HFF-Myc (cell line): ENCODE measurements at regions not wholly inside any gene's neighbourhood (a gene's known extent, or its start where the extent isn't known, plus 50 kb on each side); places are given as distances from the start of the nearest gene placed in this dataset.

Source experiments
- DNase-seq: peaks from one replicate; pipeline ENCODE4 v3.0.0-alpha.2; 2011; ENCODE audit warnings: low read depth; ENCODE audit errors: extremely low read depth
- H3K4me3 ChIP-seq: replicated peaks from 2 replicates; pipeline ENCODE4 v1.5.1; 2011; ENCODE audit warnings: low read depth, mild to moderate bottlenecking, control low read depth, low read length
- TF ChIP-seq, protein P1 (sequence below): IDR thresholded peaks from 2 replicates; pipeline ENCODE4 v1.5.1; 2012; ENCODE audit warnings: mild to moderate bottlenecking, low read depth, low read length, control low read depth; ENCODE audit errors: missing control alignments

- TF ChIP-seq, protein P1, sequence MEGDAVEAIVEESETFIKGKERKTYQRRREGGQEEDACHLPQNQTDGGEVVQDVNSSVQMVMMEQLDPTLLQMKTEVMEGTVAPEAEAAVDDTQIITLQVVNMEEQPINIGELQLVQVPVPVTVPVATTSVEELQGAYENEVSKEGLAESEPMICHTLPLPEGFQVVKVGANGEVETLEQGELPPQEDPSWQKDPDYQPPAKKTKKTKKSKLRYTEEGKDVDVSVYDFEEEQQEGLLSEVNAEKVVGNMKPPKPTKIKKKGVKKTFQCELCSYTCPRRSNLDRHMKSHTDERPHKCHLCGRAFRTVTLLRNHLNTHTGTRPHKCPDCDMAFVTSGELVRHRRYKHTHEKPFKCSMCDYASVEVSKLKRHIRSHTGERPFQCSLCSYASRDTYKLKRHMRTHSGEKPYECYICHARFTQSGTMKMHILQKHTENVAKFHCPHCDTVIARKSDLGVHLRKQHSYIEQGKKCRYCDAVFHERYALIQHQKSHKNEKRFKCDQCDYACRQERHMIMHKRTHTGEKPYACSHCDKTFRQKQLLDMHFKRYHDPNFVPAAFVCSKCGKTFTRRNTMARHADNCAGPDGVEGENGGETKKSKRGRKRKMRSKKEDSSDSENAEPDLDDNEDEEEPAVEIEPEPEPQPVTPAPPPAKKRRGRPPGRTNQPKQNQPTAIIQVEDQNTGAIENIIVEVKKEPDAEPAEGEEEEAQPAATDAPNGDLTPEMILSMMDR: no peak
- no peak for DNase-seq
- H3K4me3 ChIP-seq: no peak overlapping the region
Measured at GRCh38 chr4:100649417-100649816, 131.6 kb upstream of the EMCN start.

DNA sequence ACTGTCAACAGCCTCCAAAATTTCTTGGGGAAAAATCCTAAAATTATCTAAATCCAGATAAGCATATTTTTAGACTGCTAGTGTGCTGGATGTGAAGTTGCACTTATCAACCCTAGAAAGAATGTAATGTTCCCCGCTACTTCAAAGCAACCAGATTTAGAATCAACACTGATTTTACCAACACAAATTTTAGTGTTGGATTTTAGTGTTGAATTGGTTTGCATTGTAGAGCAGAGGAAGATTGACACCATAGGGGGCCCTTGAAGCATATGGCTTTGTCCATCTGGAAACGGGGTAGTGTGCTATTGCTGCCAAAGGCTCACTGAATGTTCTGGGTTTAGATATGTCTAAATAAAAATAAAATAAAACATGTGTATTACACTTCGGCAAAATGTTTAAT is 126.3 kb upstream of the EMCN start:
- no peak for DNase-seq
- TF ChIP-seq, protein P1: no peak
- H3K4me3 ChIP-seq: no peak overlapping the region

GRCh38 chr4:100641336-100641735 is 123.5 kb upstream of the EMCN start:
- DNase-seq: no peak
- H3K4me3 ChIP-seq: no peak overlapping the region

GRCh38 chr4:100635899-100636298 is 118.1 kb upstream of the EMCN start:
- H3K4me3 ChIP-seq: no peak overlapping the region
- DNase-seq: no peak
- TF ChIP-seq, protein P1: no peak

More at GRCh38 chr4:100641336-100641735, 123.5 kb upstream of the EMCN start:
- TF ChIP-seq, protein P1: no peak

DNA sequence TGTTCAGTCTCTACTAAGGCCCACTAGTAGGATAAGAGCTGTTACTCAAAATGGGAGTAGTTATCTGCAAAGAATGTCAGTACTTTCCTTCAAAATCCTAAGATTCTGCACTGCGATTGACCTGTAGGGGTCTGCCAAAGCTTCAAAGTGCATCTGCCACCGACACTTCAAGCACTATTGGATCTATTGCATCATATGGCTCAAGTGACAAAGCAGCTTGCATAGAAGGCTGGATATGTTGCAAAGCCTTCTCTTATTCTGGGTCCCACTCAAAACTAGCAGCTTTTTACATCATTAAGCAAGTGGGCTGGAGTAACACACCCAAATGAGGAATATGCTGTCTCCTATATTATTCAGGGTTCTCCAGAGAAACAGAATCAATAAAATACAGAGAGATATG is 115.4 kb upstream of the EMCN start:
- DNase-seq: no peak
- H3K4me3 ChIP-seq: no peak overlapping the region
- TF ChIP-seq, protein P1: no peak

- no peak for DNase-seq
- no peak overlapping the region for H3K4me3 ChIP-seq
- TF ChIP-seq, protein P1: no peak
Measured at GRCh38 chr4:100632163-100632562, 114.3 kb upstream of the EMCN start.

DNA sequence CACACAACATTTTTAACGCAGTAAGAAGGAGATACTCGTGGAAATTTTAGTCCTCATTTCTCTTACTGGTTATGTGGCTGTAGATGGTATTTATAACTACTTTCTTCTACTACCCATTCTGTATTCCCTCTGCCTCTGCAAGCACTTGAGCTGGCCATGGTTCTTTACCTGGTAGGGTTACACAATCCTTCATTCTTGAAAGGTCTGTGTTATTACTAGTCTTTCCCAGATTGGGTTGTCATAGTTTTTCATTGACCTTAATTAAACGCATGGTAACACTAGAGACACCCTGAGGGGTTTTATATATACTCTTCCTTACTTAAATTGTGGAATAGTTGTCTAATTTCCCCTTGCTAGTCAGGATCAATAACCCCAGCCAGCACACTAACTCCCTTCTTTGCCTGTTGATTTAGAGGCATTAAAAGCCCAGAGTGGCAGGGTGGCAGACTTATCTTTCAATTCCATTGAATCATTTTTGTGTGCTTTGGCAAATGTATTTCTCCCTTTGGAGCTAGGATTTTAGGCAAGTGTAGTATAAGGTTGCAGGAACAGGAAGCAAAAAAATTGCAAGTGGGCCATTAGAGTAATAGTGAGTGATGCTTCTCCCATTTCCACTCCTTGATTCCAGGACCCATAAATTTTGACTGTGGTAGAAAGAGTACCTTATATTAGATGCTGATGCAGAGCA is 113.6 kb upstream of the EMCN start:
- no peak overlapping the region for H3K4me3 ChIP-seq
- DNase-seq: no peak
- TF ChIP-seq, protein P1: no peak
